Chondrocyte (in vitro differentiated cells): ENCODE measurements at regions not wholly inside any gene's neighbourhood (a gene's known extent, or its start where the extent isn't known, plus 50 kb on each side); places are given as distances from the start of the nearest gene placed in this dataset.

Source experiments
- DNase-seq: peaks from one replicate; pipeline ENCODE4 v3.0.0; 2021; ENCODE audit warnings: mixed read lengths, low spot score
- H3K27ac Mint-ChIP-seq: one replicate; pipeline ENCODE4 v1.8.0; 2021; ENCODE audit warnings: mild to moderate bottlenecking, moderate library complexity, mixed read lengths; ENCODE audit not compliant: unreplicated experiment
- H3K27me3 Mint-ChIP-seq: 2 replicates; pipeline ENCODE4 v1.8.0; 2021; ENCODE audit warnings: low read depth, mixed read lengths
- H3K36me3 Mint-ChIP-seq: 2 replicates; pipeline ENCODE4 v1.8.0; 2021; ENCODE audit warnings: low read depth, mixed read lengths
- H3K4me1 Mint-ChIP-seq: 2 replicates; pipeline ENCODE4 v1.8.0; 2021; ENCODE audit warnings: low read depth, mild to moderate bottlenecking, mixed read lengths
- H3K4me3 Mint-ChIP-seq: one replicate; pipeline ENCODE4 v1.8.0; 2021; ENCODE audit warnings: mild to moderate bottlenecking, moderate library complexity, mixed read lengths; ENCODE audit not compliant: unreplicated experiment
- H3K9me3 Mint-ChIP-seq: 2 replicates; pipeline ENCODE4 v1.8.0; 2021; ENCODE audit warnings: low read depth, mixed read lengths
- TF ChIP-seq, protein P1 (sequence below): fragments of 200-600 bp; sonication (generic); IDR thresholded peaks from 2 replicates; pipeline ENCODE4 v1.5.0; 2021; ENCODE audit warnings: antibody characterized with exemption, mild to moderate bottlenecking, moderate library complexity

DNA sequence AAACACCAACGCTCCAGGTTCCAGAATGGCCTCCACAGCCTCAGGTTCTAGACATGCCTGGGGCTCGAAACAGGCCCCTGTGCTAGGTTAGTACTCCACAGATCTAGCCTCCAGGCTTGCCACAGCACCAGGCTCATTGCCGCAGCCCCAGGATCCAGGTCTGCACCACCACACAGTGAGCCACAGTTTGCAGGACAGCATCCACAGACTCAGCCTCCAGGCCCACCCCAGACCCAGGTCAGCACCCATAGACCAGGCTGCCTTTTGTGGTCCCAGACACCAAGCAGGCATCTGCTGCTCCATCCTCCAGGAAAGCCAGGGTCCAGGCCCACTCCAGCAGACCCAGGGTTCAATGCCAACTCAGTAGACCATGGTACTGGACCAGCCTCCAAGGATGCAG lies 132.3 kb upstream of the VSTM2A start:
- Mint-ChIP-seq H3K27me3 (peaks cover 5% of the 10 kb centered on the region), H3K27ac (no peak overlapping the region), H3K4me3 (no peak overlapping the region), H3K36me3 (no peaks in the 10 kb centered on the region), H3K4me1 (no peaks in the 10 kb centered on the region), H3K9me3 (peaks cover 18% of the 10 kb centered on the region)
- DNase-seq, result peak; percentile 70
- TF ChIP-seq, protein P1, sequence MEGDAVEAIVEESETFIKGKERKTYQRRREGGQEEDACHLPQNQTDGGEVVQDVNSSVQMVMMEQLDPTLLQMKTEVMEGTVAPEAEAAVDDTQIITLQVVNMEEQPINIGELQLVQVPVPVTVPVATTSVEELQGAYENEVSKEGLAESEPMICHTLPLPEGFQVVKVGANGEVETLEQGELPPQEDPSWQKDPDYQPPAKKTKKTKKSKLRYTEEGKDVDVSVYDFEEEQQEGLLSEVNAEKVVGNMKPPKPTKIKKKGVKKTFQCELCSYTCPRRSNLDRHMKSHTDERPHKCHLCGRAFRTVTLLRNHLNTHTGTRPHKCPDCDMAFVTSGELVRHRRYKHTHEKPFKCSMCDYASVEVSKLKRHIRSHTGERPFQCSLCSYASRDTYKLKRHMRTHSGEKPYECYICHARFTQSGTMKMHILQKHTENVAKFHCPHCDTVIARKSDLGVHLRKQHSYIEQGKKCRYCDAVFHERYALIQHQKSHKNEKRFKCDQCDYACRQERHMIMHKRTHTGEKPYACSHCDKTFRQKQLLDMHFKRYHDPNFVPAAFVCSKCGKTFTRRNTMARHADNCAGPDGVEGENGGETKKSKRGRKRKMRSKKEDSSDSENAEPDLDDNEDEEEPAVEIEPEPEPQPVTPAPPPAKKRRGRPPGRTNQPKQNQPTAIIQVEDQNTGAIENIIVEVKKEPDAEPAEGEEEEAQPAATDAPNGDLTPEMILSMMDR, result no peak

DNA sequence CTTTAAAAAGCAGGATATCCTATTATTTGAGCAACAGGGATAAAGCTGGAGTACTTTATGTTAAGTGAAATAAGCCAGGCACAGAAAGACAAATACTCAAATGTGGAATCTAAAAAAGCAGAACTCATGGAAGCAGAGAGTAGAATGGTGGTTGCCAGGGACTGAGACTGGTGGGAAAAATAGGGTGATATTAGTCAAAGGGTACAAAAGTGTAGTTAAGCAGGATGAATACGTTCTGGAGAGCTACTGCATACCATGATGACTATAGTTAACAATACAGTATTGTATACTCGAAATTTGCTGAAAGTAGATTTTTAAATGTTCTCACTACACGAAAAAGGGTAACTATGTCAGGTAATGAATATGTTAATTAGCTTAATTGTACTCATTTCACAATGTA lies 125.5 kb upstream of the VSTM2A start:
- Mint-ChIP-seq H3K27ac (no peak overlapping the region), H3K36me3 (no peaks in the 10 kb centered on the region), H3K9me3 (peaks cover 19% of the 10 kb centered on the region), H3K4me3 (no peak overlapping the region), H3K27me3 (peaks cover 2% of the 10 kb centered on the region), H3K4me1 (no peaks in the 10 kb centered on the region)
- TF ChIP-seq, protein P1, result no peak
- no peak for DNase-seq

- H3K36me3 Mint-ChIP-seq, result no peaks in the 10 kb centered on the region
- H3K27ac Mint-ChIP-seq, result no peak overlapping the region
- TF ChIP-seq, protein P1, result no peak
- peaks cover 2% of the 10 kb centered on the region for H3K27me3 Mint-ChIP-seq
- DNase-seq, result peak; percentile 71
- H3K4me3 Mint-ChIP-seq, result no peak overlapping the region
- no peaks in the 10 kb centered on the region for H3K4me1 Mint-ChIP-seq
- H3K9me3 Mint-ChIP-seq, result peaks cover 15% of the 10 kb centered on the region
Measured at GRCh38 chr7:54419209-54419608, 123.0 kb upstream of the VSTM2A start.

DNA sequence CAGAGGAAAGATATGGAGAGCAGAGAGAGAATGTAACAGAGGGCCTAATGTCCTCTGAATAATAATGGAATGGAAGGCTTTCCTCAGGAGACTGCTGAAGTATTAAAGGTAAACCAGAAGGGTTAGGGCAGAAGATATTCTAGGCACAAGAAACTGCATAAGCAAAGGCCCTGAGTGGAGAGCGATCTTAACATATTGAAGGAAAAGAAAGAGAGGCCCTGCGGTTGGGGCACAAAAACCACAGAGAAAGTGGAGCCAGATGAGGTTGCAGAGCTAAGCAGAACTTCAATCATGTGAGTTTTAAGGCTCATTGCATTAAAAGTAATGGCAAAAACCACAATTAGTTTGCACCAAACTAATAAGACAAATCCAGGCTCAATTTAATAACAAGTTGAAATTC lies 115.8 kb upstream of the VSTM2A start:
- Mint-ChIP-seq H3K4me1 (no peaks in the 10 kb centered on the region), H3K27me3 (peaks cover 7% of the 10 kb centered on the region), H3K4me3 (no peak overlapping the region), H3K27ac (no peak overlapping the region), H3K9me3 (peaks cover 5% of the 10 kb centered on the region), H3K36me3 (no peaks in the 10 kb centered on the region)
- DNase-seq, result no peak
- TF ChIP-seq, protein P1, result no peak

DNA sequence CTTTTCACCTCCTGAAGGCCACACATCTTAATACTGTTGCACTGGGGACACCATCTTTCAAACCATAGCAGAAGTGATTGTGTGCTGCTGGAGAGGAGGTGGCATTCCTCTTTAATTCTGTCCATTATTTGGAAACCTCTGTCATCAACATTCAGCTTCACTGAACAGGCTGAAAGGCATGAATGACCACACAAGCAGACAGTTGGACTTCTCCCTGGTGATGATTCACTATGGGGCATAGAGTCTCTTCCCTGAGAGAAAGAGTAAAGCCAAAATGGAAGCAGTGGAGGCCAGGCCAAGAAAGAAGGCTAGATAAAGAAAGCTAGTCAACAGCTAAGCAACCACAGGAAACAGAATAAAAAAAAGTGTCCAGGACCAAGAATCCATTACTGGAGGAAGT lies 113.1 kb upstream of the VSTM2A start:
- no peak for DNase-seq
- peaks cover 11% of the 10 kb centered on the region for H3K27me3 Mint-ChIP-seq
- H3K9me3 Mint-ChIP-seq, result peaks cover 5% of the 10 kb centered on the region
- H3K4me1 Mint-ChIP-seq, result no peaks in the 10 kb centered on the region
- no peak overlapping the region for H3K27ac Mint-ChIP-seq
- TF ChIP-seq, protein P1, result no peak
- H3K4me3 Mint-ChIP-seq, result no peak overlapping the region
- H3K36me3 Mint-ChIP-seq, result no peaks in the 10 kb centered on the region
